SK-N-SH (cell line): ENCODE measurements at regions not wholly inside any gene's neighbourhood (a gene's known extent, or its start where the extent isn't known, plus 50 kb on each side); places are given as distances from the start of the nearest gene placed in this dataset.
"Not testable (repeated sequence)": the region's sequence is repeated elsewhere in the genome, so short reads cannot be mapped to it uniquely, and the experiment has no call there.

Experiments used
- CTCF ChIA-PET: fragments of 300-600, 350-600 bp; formaldehyde crosslinking; extraction: SDS; loops from one replicate; lab custom pipeline; 2021; lab: Yijun Ruan, JAX
- POLR2A ChIA-PET: fragments of 350-600 bp; sonication (Branson Sonifier 250); formaldehyde crosslinking; extraction: SDS; loops from one replicate; lab custom pipeline; 2020; ENCODE audit warnings: antibody characterized with exemption, inconsistent platforms; lab: Yijun Ruan, JAX
- DNase-seq: peaks from one replicate; pipeline ENCODE4 v3.0.0; 2012
- H2AFZ ChIP-seq: fragments of 200-600 bp; sonication (generic); 2 replicates; pipeline ENCODE4 v1.8.1; 2016; ENCODE audit warnings: antibody characterized with exemption, mild to moderate bottlenecking, low read depth
- H3F3A ChIP-seq: fragments of 200-600 bp; sonication (generic); replicated peaks from 2 replicates; pipeline ENCODE3; 2016; ENCODE audit warnings: antibody characterized with exemption, mild to moderate bottlenecking; ENCODE audit not compliant: insufficient read depth
- H3K27ac ChIP-seq, 2 experiments: fragments of 200-500 bp in 1 of 2; fragments of 200-600 bp in 1 of 2; sonication (Bioruptor generic) in 1 of 2; sonication (generic), shearing (Covaris generic) in 1 of 2; 2 replicates each; pipeline versions ENCODE4 v1.5.1 to v1.6.1; 2014 to 2016; ENCODE audit warnings: low read depth in 2 of 2, inconsistent platforms in 1 of 2, low read length in 1 of 2, mild to moderate bottlenecking in 1 of 2, mixed read lengths in 1 of 2
- H3K27me3 ChIP-seq: fragments of 200-600 bp; sonication (generic), shearing (Covaris generic); 2 replicates; pipeline ENCODE4 v1.6.1; 2016; ENCODE audit warnings: mixed run types; ENCODE audit not compliant: insufficient read depth
- H3K36me3 ChIP-seq, 2 experiments: fragments of 200-500 bp in 1 of 2; fragments of 200-600 bp in 1 of 2; sonication (Bioruptor generic) in 1 of 2; sonication (generic) in 1 of 2; replicated peaks in 1 of 2; 2 replicates each; pipeline versions ENCODE3 to v1.5.1; 2014 to 2016; ENCODE audit warnings: low read length in 1 of 2, mild to moderate bottlenecking in 1 of 2; ENCODE audit not compliant: insufficient read depth in 2 of 2, control insufficient read depth in 1 of 2
- H3K4me1 ChIP-seq, 2 experiments: fragments of 200-500 bp in 1 of 2; fragments of 200-600 bp in 1 of 2; sonication (Bioruptor generic) in 1 of 2; sonication (generic), shearing (Covaris generic) in 1 of 2; 2 replicates each; pipeline versions ENCODE4 v1.5.1 to v1.6.1; 2014 to 2016; ENCODE audit warnings: low read depth in 1 of 2, low read length in 1 of 2, mixed run types in 1 of 2; ENCODE audit not compliant: insufficient read depth in 2 of 2, control insufficient read depth in 1 of 2
- H3K4me2 ChIP-seq: fragments of 200-600 bp; sonication (generic), shearing (Covaris generic); 2 replicates; pipeline ENCODE4 v1.6.1; 2017; ENCODE audit warnings: mixed run types
- H3K4me3 ChIP-seq, 2 experiments: fragments of 200-500 bp in 1 of 2; fragments of 200-600 bp in 1 of 2; sonication (Bioruptor generic) in 1 of 2; sonication (generic), shearing (Covaris generic) in 1 of 2; 2 replicates each; pipeline versions ENCODE4 v1.5.1 to v1.8.1; 2014 to 2016; ENCODE audit warnings: low read depth in 2 of 2, inconsistent platforms in 1 of 2, low read length in 1 of 2, mild to moderate bottlenecking in 1 of 2, mixed read lengths in 1 of 2, moderate library complexity in 1 of 2
- H3K79me2 ChIP-seq: fragments of 200-600 bp; sonication (generic); 2 replicates; pipeline ENCODE4 v1.8.1; 2017; ENCODE audit warnings: mild to moderate bottlenecking; ENCODE audit not compliant: insufficient read depth
- H3K9ac ChIP-seq: fragments of 200-600 bp; sonication (generic); 2 replicates; pipeline ENCODE4 v1.6.1; 2017; ENCODE audit warnings: mixed run types
- H3K9me2 ChIP-seq: fragments of 200-600 bp; sonication (generic); 2 replicates; pipeline ENCODE4 v1.6.1; 2017; ENCODE audit warnings: mixed run types
- H3K9me3 ChIP-seq: fragments of 200-600 bp; sonication (generic); 2 replicates; pipeline ENCODE4 v1.6.1; 2017; ENCODE audit warnings: mixed run types, mild to moderate bottlenecking, moderate library complexity
- H4K20me1 ChIP-seq: fragments of 200-600 bp; sonication (generic); 2 replicates; pipeline ENCODE4 v1.6.1; 2017; ENCODE audit warnings: mild to moderate bottlenecking, mixed run types; ENCODE audit not compliant: insufficient read depth
- CHD2 ChIP-seq: fragments of 150-350 bp; IDR thresholded peaks from 2 replicates; pipeline ENCODE4 v1.6.1; 2018; ENCODE audit warnings: low read length; ENCODE audit not compliant: partially characterized antibody
- EZH2phosphoT487 ChIP-seq: fragments of 200-600 bp; sonication (generic); IDR thresholded peaks from 2 replicates; pipeline ENCODE4 v1.6.1; 2017; ENCODE audit warnings: low read depth, mixed run types, mild to moderate bottlenecking, antibody characterized with exemption, moderate library complexity, borderline replicate concordance
- FOXM1 ChIP-seq: IDR thresholded peaks from 2 replicates; pipeline ENCODE4 v1.4.0; 2012; ENCODE audit warnings: low read depth, mild to moderate bottlenecking
- GABPA ChIP-seq: IDR thresholded peaks from 2 replicates; pipeline ENCODE4 v1.4.0; 2012; ENCODE audit warnings: low read depth, mild to moderate bottlenecking
- IRF3 ChIP-seq: fragments of 150-350 bp; IDR thresholded peaks from 2 replicates; pipeline ENCODE4 v1.6.1; 2016; ENCODE audit warnings: mild to moderate bottlenecking, low read depth, low read length
- MXI1 ChIP-seq: IDR thresholded peaks from 2 replicates; pipeline ENCODE4 v1.6.1; 2012; ENCODE audit warnings: mild to moderate bottlenecking, low read depth, low read length, improper control_type of control experiment
- NFIC ChIP-seq: IDR thresholded peaks from 2 replicates; pipeline ENCODE4 v1.4.0; 2012; ENCODE audit warnings: borderline replicate concordance
- NRF1 ChIP-seq: IDR thresholded peaks from 2 replicates; pipeline ENCODE4 v1.6.1; 2012; ENCODE audit warnings: low read depth, mild to moderate bottlenecking, low read length
- POLR2AphosphoS5 ChIP-seq: IDR thresholded peaks from 2 replicates; pipeline ENCODE4 v1.6.1; 2012; ENCODE audit warnings: low read depth, low read length
- RAD21 ChIP-seq: IDR thresholded peaks from 2 replicates; pipeline ENCODE4 v1.6.1; 2012; ENCODE audit warnings: mild to moderate bottlenecking, low read length
- RCOR1 ChIP-seq: fragments of 150-350 bp; IDR thresholded peaks from 2 replicates; pipeline ENCODE4 v1.6.1; 2017; ENCODE audit warnings: antibody characterized with exemption, low read length
- RXRA ChIP-seq: IDR thresholded peaks from 2 replicates; pipeline ENCODE4 v1.4.0; 2012; ENCODE audit warnings: low read depth, mild to moderate bottlenecking, borderline replicate concordance
- TEAD4 ChIP-seq: IDR thresholded peaks from 2 replicates; pipeline ENCODE4 v1.4.0; 2012; ENCODE audit warnings: mild to moderate bottlenecking, borderline replicate concordance; ENCODE audit not compliant: insufficient read depth
- USF1 ChIP-seq: IDR thresholded peaks from 2 replicates; pipeline ENCODE4 v1.4.0; 2012; ENCODE audit warnings: low read depth, borderline replicate concordance
- USF2 ChIP-seq: fragments of 150-350 bp; IDR thresholded peaks from 2 replicates; pipeline ENCODE4 v1.6.1; 2017; ENCODE audit warnings: antibody characterized with exemption, low read length, low read depth, borderline replicate concordance
- YY1 ChIP-seq: IDR thresholded peaks from 2 replicates; pipeline ENCODE4 v1.4.0; 2012; ENCODE audit warnings: low read depth, mild to moderate bottlenecking
- WGBS: methylation state at CpG from one replicate; pipeline ENCODE4 v1.1.6; 2017; ENCODE audit warnings: low lambda C conversion rate; 5-methylcytosine and 5-hydroxymethylcytosine counted together

- TF ChIP-seq USF2 (no peak), RAD21 (no peak)
Measured at GRCh38 chr2:37730037-37730818, 58.8 kb upstream of the CDC42EP3 start (continued).

GRCh38 chr2:37732412-37732811, 61.0 kb upstream of the CDC42EP3 start:
- DNase-seq, H3K4me3 ChIP-seq, H3K4me1 ChIP-seq, POLR2A ChIA-PET, H3K9me2 ChIP-seq, H3K27ac ChIP-seq, H3K4me2 ChIP-seq, H3K36me3 ChIP-seq, H3K27me3 ChIP-seq, H3K9me3 ChIP-seq, H2AFZ ChIP-seq, H4K20me1 ChIP-seq, H3K9ac ChIP-seq, H3K79me2 ChIP-seq: not testable (repeated sequence)
- CTCF ChIA-PET, result interaction anchor here (1.5 to 2.3 kb wide), 2 partner anchors 10 to 15 kb away, joined by 5 to 9 read pairs; no protein-coding TSS in a partner anchor
- peaks cover 10% of the 10 kb centered on the region for H3F3A ChIP-seq

GRCh38 chr2:37733251-37733650, 61.8 kb upstream of the CDC42EP3 start:
- TF ChIP-seq RXRA (no peak), USF1 (no peak), TEAD4 (no peak), CHD2 (no peak), YY1 (no peak), RCOR1 (no peak), EZH2phosphoT487 (no peak), MXI1 (no peak), NRF1 (no peak), IRF3 (no peak), GABPA (no peak), POLR2AphosphoS5 (no peak), USF2 (no peak), NFIC (no peak), FOXM1 (no peak)
- CTCF ChIA-PET, result interaction anchor here (1.3 to 2.3 kb wide), 3 partner anchors 10 to 15 kb away, joined by 3 to 9 read pairs (median 5); no protein-coding TSS in a partner anchor

GRCh38 chr2:37733955-37734354, 62.5 kb upstream of the CDC42EP3 start:
- CTCF ChIA-PET, result interaction anchor here (0.6 to 2.3 kb wide), 5 partner anchors 9 to 144 kb away, joined by 3 to 9 read pairs (median 3); no protein-coding TSS in a partner anchor
- H3F3A ChIP-seq, result peaks cover 10% of the 10 kb centered on the region
- H3K27me3 ChIP-seq, DNase-seq, H3K79me2 ChIP-seq, H3K9me3 ChIP-seq, H4K20me1 ChIP-seq, H3K36me3 ChIP-seq, H3K27ac ChIP-seq, H3K9ac ChIP-seq, H2AFZ ChIP-seq, H3K4me2 ChIP-seq, H3K9me2 ChIP-seq, POLR2A ChIA-PET, H3K4me1 ChIP-seq, H3K4me3 ChIP-seq: not testable (repeated sequence)

More at GRCh38 chr2:37733251-37733650, 61.8 kb upstream of the CDC42EP3 start:
- Histone ChIP-seq H2AFZ (no peak overlapping the region), H3K4me1 (peaks cover 0 to 10% of the 10 kb centered on the region in 2 experiments; a peak in 3 of 4 replicates), H4K20me1 (no peaks in the 10 kb centered on the region), H3K36me3 (no peaks in the 10 kb centered on the region), H3K4me2 (no peak overlapping the region), H3F3A (peaks cover 10% of the 10 kb centered on the region), H3K4me3 (no peak overlapping the region), H3K27ac (no peak overlapping the region), H3K9me2 (no peaks in the 10 kb centered on the region), H3K9me3 (no peaks in the 10 kb centered on the region), H3K79me2 (no peaks in the 10 kb centered on the region), H3K9ac (no peak overlapping the region), H3K27me3 (no peaks in the 10 kb centered on the region)
- no peak for DNase-seq
- POLR2A ChIA-PET, result no interaction called here
- WGBS, result 93% methylated on average over 2 of the region's 2 CpGs
